Muscle layer of colon (tissue), 2 donors: ENCODE measurements at regions not wholly inside any gene's neighbourhood (a gene's known extent, or its start where the extent isn't known, plus 50 kb on each side); places are given as distances from the start of the nearest gene placed in this dataset.

Experiments used
- H3K27ac ChIP-seq: one replicate; pipeline ENCODE4 v1.7.0; 2013; ENCODE audit warnings: low read depth, mild to moderate bottlenecking, low read length, moderate library complexity
- H3K27me3 ChIP-seq, 2 donors: one replicate each; pipeline ENCODE4 v1.7.0; 2013; ENCODE audit warnings: low read length in 2 of 2, mild to moderate bottlenecking in 2 of 2; ENCODE audit not compliant: insufficient read depth in 2 of 2, control insufficient read depth in 1 of 2
- H3K36me3 ChIP-seq: one replicate; pipeline ENCODE4 v1.7.0; 2013; ENCODE audit warnings: mild to moderate bottlenecking, low read length; ENCODE audit not compliant: insufficient read depth
- H3K4me1 ChIP-seq: one replicate; pipeline ENCODE4 v1.7.0; 2013; ENCODE audit warnings: mild to moderate bottlenecking, low read length; ENCODE audit not compliant: insufficient read depth
- H3K4me3 ChIP-seq, 2 donors: one replicate each; pipeline ENCODE4 v1.7.0; 2013; ENCODE audit warnings: low read length in 2 of 2, low read depth in 1 of 2, mild to moderate bottlenecking in 1 of 2, moderate library complexity in 1 of 2
- H3K9ac ChIP-seq: one replicate; pipeline ENCODE4 v1.7.0; 2013; ENCODE audit warnings: low read length
- H3K9me3 ChIP-seq: one replicate; pipeline ENCODE4 v1.7.0; 2013; ENCODE audit warnings: mild to moderate bottlenecking, low read length
- donor health status: abdominal sarcoma.
- donor health status: Adenocarcinoma of cecum.

DNA sequence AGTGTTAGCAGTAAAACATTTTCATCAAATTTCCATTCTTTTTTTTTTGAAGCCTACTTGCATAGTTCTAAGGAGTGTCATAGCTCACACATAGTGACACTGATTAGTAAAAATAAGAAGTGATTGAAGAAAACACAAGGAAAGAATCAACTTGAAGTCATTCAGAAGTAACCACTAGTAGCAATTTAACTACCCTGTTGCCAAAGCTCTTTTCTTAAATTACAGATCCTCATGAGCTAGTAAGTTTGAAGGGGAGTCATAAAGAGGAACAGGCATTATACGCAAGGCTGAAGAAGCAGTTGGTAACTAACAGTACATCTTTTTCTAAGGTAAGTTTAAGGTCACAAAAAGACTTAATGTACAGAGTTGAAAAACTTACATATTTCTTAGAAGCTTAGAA lies 332.2 kb downstream of the CHRM3 start:
- Histone ChIP-seq H3K36me3 (no peaks in the 10 kb centered on the region), H3K27ac (no peak overlapping the region), H3K9ac (no peak overlapping the region), H3K4me3 (no peak overlapping the region), H3K9me3 (no peaks in the 10 kb centered on the region), H3K27me3 (no peaks in the 10 kb centered on the region), H3K4me1 (peaks cover 15% of the 10 kb centered on the region)

GRCh38 chr1:239718997-239719628 lies 332.7 kb downstream of the CHRM3 start:
- H3K27ac ChIP-seq: no peak overlapping the region
- no peaks in the 10 kb centered on the region for H3K9me3 ChIP-seq
- peaks cover 15% of the 10 kb centered on the region for H3K4me1 ChIP-seq
- H3K4me3 ChIP-seq: no peak overlapping the region
- no peaks in the 10 kb centered on the region for H3K27me3 ChIP-seq
- no peak overlapping the region for H3K9ac ChIP-seq
- H3K36me3 ChIP-seq: no peaks in the 10 kb centered on the region

DNA sequence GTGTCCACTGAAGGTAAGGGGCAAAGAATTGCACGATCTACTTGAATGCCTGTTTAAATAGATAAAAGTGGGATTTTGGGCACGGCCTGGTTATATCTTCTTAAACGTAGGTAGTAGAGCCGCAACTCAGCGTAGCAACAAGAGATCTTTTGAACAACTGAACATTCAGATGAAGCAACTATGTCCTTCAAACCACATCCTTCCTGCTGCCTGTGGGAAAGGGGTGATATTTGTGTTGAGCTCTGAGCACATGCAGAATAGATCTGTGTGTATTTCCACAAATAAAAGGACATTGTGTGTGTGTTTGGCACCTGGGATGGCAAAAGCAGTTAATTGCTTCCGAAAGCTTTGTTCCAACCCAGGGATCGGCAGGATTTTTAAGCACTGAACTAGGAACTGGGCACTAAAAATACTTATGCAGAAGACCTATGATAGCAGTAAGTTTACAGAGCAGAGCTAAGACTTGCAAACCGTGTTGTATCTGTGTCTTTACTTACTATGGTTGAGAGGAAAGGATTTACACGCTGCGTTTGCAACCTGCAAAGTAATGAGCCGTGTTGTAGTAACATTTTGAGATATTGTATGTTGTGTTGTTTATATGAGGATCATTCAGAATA lies 333.4 kb downstream of the CHRM3 start:
- no peaks in the 10 kb centered on the region for H3K27me3 ChIP-seq
- no peaks in the 10 kb centered on the region for H3K9me3 ChIP-seq
- no peak overlapping the region for H3K9ac ChIP-seq
- no peaks in the 10 kb centered on the region for H3K36me3 ChIP-seq
- no peak overlapping the region for H3K4me3 ChIP-seq
- H3K27ac ChIP-seq: no peak overlapping the region
- H3K4me1 ChIP-seq: peaks cover 15% of the 10 kb centered on the region

GRCh38 chr1:239722035-239722434 lies 335.7 kb downstream of the CHRM3 start:
- Histone ChIP-seq H3K27ac (no peak overlapping the region), H3K27me3 (no peaks in the 10 kb centered on the region), H3K36me3 (no peaks in the 10 kb centered on the region), H3K9ac (no peak overlapping the region), H3K4me3 (no peak overlapping the region), H3K4me1 (peaks cover 14% of the 10 kb centered on the region), H3K9me3 (no peaks in the 10 kb centered on the region)

DNA sequence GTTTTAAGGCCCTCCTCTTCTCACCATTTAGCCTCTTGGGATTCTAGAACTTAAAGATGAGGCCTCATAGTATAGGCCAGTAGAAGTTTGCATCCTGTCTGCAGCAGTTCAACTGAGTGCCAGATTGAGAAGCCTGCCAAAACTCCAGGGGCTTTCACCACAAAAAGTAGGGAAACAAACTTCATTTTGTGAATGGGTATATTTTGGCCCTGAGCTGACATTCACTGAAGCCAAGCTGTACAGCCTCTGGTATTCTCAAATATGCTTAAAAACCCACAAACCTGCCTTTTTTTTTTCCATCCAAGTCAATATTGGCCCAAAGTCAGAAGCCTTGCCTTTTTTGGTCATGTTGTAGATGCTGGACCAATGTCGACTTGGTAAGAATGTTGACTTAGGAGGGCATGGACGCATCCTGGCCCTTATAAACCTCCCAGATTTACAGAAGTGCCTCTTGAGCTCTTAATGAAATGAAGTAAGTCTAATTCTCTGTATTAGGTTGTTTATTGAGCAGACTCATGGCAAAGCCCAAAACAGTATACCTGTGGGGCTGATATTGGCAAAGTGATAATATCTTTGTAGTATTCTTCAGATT lies 337.5 kb downstream of the CHRM3 start:
- Histone ChIP-seq H3K9ac (no peak overlapping the region), H3K36me3 (no peaks in the 10 kb centered on the region), H3K4me3 (no peak overlapping the region), H3K27ac (no peak overlapping the region), H3K9me3 (no peaks in the 10 kb centered on the region), H3K27me3 (no peaks in the 10 kb centered on the region), H3K4me1 (no peaks in the 10 kb centered on the region)

DNA sequence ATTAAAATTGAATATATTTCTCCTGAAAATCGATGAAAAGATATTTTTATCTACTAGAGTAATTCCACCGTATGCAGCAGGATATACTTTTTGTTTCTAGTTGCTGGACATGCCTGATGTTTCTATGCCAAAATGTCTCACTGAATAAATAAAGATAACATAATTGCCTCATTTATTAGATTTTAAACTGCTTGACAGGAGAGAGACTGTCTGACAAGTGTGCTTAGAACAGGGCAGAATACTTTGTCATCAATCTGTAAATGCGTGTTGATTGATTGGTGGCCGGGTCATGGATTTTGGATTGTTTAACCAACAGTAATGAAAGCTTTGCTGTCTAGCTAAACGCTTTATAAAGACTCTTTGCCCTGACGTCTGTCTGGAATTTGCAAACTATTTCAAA lies 339.0 kb downstream of the CHRM3 start:
- no peak overlapping the region for H3K27ac ChIP-seq
- H3K4me1 ChIP-seq: peaks cover under 1% of the 10 kb centered on the region
- H3K27me3 ChIP-seq: no peaks in the 10 kb centered on the region
- no peaks in the 10 kb centered on the region for H3K36me3 ChIP-seq
- no peaks in the 10 kb centered on the region for H3K9me3 ChIP-seq
- H3K9ac ChIP-seq: no peak overlapping the region
- no peak overlapping the region for H3K4me3 ChIP-seq

DNA sequence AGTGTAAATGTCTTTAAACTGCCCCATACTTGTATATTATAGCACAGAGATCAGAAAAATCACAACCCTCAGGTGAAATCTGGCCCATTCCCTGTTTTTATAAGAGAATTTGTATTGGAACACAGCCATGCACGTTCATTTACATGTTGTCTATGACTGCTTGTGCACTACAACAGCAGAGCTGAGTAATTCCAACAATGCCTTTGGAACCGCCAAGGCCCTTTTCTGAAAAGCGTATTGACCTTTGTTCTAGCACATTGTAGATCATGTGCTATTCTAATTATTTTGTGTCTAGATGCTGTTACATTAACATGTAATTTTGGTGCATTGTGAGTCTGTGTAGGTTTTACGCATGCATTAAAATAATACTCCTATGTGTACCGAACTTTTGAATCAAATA lies 339.6 kb downstream of the CHRM3 start:
- no peaks in the 10 kb centered on the region for H3K27me3 ChIP-seq
- no peak overlapping the region for H3K4me3 ChIP-seq
- H3K36me3 ChIP-seq: no peaks in the 10 kb centered on the region
- H3K27ac ChIP-seq: no peak overlapping the region
- peaks cover 6% of the 10 kb centered on the region for H3K4me1 ChIP-seq
- H3K9ac ChIP-seq: no peak overlapping the region
- no peaks in the 10 kb centered on the region for H3K9me3 ChIP-seq

GRCh38 chr1:239730378-239730777 lies 344.0 kb downstream of the CHRM3 start:
- Histone ChIP-seq H3K27ac (no peak overlapping the region), H3K36me3 (no peaks in the 10 kb centered on the region), H3K27me3 (no peaks in the 10 kb centered on the region), H3K9me3 (no peaks in the 10 kb centered on the region), H3K4me1 (peaks cover 10% of the 10 kb centered on the region), H3K4me3 (no peak overlapping the region), H3K9ac (no peak overlapping the region)

DNA sequence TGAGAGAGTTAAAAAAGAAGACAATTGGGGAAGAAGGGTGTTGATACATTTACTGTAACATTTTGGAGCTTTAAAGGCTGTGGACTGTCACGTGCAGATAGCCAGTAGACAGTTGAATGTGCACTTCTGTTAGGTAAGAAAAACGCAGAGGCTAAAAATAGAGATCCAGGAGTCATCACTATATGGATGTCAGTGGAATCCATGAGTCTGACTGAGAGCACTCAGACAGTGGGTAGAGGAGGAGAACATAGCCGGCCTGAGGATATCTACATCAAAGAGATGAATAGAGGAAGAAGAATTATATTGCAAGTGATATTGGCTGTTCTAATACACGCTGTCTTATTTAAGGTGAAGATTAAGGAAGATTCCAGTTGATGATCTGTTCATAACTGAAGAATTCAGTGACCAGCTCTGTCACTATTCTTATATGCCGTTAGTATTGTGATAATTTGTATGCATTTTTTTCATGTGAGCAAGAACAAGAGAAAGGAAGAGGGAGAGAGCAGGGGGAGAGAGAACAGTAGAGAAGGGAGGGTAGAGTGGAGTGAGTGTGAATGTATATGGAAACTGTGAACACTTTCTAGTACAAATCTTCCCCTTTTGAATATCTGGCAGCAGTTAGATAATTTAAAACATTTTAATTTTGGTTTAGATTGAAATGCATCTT lies 344.8 kb downstream of the CHRM3 start:
- peaks cover 15% of the 10 kb centered on the region for H3K4me1 ChIP-seq
- H3K36me3 ChIP-seq: no peaks in the 10 kb centered on the region

DNA sequence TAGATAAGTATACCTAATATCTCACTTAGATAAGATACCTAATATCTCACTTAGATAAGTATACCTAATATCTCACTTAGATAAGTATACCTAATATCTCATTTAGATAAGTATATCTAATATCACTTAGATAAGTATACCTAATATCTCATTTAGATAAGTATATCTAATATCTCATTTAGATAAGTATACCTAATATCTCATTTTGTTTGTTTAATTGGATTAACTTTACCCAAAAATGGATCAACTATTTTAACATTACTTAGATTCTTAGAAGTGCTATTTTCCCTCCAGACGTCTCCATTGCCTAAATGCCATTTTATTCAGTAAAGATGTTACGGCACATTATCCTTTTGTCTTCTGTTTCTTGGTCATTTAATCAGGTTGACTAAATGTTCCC lies 346.4 kb downstream of the CHRM3 start:
- H3K9me3 ChIP-seq: no peaks in the 10 kb centered on the region
- H3K4me1 ChIP-seq: peaks cover 15% of the 10 kb centered on the region
- no peak overlapping the region for H3K9ac ChIP-seq
- no peaks in the 10 kb centered on the region for H3K27me3 ChIP-seq
- H3K4me3 ChIP-seq: no peak overlapping the region
- no peaks in the 10 kb centered on the region for H3K36me3 ChIP-seq
- H3K27ac ChIP-seq: no peak overlapping the region

More for the DNA sequence above, 344.8 kb downstream of the CHRM3 start:
- H3K27me3 ChIP-seq: no peaks in the 10 kb centered on the region
- H3K27ac ChIP-seq: no peak overlapping the region
- H3K9ac ChIP-seq: no peak overlapping the region
- H3K9me3 ChIP-seq: no peaks in the 10 kb centered on the region
- H3K4me3 ChIP-seq: no peak overlapping the region

- Histone ChIP-seq H3K9me3 (no peaks in the 10 kb centered on the region), H3K4me3 (no peak overlapping the region), H3K36me3 (no peaks in the 10 kb centered on the region), H3K9ac (no peak overlapping the region), H3K4me1 (peaks cover 19% of the 10 kb centered on the region), H3K27me3 (no peaks in the 10 kb centered on the region), H3K27ac (no peak overlapping the region)
Measured at GRCh38 chr1:239733995-239734394, 347.6 kb downstream of the CHRM3 start.
